NCI-H524 treated with DMSO at 0.1 percent for 48 hours (cell line): ENCODE measurements at regions not wholly inside any gene's neighbourhood (a gene's known extent, or its start where the extent isn't known, plus 50 kb on each side); places are given as distances from the start of the nearest gene placed in this dataset.

Experiments
- DNase-seq: peaks from one replicate; lab custom pipeline; 2025; lab: John Stamatoyannopoulos, UW

DNA sequence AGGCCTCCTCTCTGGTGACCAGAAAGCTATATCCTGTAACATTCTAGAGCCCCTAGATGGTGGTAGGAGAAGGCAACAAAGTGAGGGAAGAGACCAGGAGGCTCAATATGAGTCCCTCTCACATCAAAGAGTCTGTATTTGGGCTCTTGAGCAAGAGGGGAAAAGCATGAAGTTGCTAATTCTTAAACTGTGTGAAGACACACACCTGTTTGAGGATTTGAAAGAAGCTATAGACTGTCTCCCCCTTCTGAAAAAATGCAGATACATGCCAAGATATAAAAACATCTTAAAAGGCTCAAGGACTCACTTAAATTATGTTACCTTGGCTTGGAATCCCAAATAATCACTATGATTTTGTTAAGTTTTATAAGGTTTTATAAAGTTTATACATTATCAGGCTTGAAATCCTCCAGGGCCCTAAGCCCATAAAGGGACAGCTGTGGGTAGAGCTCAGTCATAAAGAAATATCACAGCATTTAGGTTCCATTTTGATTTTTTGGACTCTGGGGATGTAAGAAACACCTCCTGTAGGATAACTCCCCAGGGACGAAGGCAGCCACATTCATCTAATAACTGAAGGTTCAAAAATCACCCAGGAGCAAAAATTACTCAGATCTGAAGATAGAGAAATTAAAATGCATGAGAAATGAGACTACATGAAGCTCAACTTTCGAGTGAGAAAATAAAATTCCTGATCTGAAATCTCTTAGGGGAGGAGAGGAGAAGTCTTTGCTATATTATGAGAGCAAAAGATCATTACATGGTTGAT is 136.1 kb upstream of the LGALSL start:
- no peak for DNase-seq

DNA sequence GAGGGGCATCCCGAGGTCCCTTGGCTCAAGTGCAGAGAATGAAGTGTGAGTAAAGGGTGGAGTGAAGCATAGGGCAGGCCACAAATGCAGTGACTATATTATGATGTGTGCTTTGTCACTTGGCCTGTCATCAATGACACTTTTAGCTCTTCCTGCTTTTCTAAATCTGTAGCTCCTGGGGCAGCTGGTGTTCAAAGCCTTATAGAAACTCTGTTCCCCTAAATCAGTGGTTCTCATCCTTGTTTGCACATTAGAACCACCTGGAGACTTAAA is 135.6 kb upstream of the LGALSL start:
- no peak for DNase-seq

DNA sequence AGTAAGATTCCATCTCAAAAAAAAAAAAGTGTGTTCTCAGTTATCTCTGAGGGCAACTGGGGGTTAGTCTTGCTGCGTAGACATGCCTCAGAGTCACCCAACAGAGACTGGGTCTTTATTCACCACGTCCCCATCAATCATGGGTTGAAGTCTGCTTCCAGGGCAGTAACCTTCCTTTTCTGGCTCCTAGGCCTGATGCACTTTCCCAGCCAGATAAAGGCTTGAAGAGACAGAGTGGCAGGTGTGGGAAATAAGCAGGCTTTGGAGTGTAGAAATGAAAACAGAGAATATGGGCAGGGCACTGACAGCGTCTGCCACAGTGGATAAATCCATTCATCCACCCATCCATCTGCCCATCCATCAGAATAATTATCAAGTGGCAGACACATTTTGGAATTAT is 134.1 kb upstream of the LGALSL start:
- DNase-seq: peak; percentile 16

DNA sequence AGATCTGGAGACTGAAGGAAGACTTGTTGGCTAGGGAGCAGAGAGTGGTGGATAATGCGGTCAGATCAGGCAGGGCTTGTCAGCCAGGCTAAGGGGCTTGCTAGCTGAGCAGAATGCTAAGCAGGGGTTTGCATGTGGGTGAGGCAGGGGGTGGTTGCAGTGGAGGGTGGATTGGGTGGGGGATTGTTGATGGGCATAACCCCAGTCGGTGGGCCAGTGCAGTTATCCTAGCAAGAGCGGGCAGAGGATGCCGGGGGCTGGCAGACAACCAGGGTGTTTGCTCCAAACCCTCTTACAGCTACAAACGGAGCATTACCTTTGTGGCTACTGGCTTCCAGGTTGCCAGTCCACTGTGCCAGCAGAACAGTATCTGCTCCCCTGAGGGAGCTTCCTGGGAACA is 131.5 kb upstream of the LGALSL start:
- DNase-seq: no peak

DNA sequence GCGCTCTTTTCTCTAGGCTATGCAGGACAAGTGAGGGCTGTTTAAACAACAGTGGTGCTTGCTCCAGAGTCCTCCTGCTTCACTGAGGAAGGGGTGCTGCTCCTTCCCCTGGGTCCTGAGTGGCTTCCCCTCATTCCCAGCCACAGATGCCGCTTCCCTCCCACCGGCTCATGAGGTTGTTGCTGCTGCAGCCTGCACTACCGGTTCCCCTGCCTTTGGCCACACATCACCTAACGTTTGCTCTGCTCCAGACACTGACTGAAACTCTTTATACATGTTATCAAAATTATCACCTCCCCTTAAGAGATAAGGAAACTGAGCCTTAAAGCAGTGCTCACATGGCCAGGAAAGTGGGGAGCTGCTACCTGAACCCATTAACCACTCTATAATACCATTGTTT is 130.8 kb upstream of the LGALSL start:
- DNase-seq: no peak

DNA sequence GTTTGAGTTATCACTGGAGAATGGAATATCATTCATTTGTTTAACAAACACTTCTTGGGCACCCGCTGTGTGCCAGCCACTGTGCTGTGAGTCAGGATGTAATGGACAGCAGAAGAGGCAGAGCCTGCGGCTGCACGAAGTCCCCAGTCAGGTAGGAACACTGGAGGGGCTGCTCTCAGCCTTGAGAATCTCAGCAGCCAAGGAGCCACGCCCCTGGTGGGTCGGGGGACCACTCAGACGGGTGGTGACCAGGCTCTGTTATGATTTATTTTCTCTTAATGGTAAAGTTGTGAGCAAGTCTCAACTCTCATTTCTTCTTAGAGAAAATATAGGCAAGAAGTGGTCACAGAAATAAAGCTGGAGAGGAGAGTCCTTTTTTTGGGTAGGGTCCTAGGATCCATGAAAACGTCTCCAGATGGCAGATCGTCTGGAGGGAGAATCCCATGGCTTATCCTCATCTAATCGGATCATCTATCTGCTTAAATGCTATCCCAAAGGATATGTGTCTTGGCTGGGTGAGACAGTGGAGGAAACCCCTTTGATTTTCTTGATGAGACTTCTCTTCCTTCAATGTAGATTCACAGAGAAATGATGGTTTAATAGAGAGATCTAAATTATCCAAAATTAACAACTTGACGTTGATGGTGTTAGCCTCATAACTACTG is 129.1 kb upstream of the LGALSL start:
- DNase-seq: peak; percentile 8

DNA sequence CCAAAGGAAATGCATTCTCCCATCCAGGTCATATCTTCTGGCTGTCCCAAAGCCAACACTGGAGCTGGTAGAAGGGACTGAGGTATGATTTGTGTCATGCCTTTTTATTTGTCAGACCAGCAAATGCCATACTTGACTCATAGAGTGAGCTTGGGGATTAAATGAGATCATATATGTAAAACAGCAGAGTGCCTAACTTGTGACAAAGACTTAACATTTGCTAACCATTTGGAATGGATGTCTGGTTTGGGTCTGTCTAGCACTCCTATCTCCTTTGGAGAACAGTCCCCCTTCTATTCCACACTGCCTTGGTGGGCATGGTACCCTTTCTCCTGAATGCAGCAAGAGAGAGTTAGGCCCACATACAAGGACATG is 128.5 kb upstream of the LGALSL start:
- no peak for DNase-seq

DNA sequence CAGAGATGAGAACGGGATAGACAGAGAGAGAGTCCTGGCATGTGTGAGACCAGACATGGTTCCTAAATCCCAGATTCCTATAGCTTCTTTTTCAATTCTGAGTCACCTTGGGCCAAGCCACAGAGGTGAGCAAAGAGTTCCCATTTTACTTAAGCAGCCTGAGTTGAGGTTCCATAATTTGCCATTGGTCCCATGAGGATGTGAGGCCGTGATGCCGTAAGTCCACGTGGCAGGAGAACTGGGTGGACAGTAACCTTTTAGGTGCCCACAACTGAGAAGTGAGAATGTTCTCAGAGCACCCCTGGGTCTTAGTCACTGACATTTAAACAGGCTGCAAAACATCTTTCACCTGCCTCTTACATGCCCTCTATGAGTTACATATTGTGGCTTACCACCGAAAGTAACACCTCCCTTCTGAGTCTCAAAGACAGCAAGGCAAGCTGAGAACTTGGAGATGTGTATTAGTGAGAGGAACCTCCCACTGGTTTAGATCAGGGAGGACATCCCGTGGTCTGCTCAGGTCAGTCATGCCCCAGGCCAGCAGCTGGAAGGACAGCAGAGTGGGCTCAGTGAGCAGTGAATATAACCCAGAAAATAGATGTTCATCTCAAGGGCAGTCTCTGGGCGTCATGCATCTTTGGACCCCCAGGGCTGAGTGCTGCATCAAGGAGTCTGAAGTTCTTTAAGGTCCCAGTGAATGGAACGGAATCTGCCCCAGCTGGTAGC is 127.9 kb upstream of the LGALSL start:
- no peak for DNase-seq

DNA sequence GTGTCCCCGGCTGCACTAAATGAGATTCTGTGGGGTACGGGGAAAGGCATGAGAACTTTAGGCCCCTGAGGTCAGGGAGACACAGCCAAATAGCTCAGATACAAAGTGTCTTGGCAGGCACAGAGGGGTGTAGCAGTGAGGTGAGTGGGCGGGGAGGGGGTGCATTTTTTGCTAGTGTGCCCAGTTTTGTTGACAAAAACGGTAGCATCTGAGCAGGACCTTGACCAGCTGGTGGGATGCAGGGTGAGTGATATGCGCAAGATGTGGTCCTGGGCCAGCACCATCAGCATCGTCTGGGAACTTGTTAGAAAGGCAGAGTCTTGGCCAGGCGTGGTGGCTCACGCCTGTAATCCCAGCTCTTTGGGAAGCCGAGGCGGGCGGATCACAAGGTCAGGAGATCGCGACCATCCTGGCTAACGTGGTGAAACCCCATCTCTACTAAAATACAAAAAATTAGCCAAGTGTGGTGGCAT is 127.3 kb upstream of the LGALSL start:
- no peak for DNase-seq

DNA sequence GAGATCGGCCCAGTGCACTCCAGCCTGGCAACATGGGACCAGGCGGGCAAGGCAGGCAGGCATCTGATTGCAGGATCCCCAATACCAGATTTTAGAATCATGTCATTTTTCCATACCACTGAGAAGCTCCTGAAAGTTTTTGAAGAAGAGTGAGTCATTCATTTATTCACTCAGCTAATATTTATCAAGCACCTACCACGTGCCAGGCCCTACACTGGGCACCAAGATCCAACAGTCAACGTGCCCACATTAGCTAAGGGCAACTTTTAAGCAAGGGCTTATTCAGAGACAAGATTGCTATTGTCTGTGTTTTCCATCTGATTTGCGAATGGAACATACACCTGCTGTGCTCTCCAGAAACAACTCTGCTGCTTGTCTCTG is 126.8 kb upstream of the LGALSL start:
- DNase-seq: no peak

DNA sequence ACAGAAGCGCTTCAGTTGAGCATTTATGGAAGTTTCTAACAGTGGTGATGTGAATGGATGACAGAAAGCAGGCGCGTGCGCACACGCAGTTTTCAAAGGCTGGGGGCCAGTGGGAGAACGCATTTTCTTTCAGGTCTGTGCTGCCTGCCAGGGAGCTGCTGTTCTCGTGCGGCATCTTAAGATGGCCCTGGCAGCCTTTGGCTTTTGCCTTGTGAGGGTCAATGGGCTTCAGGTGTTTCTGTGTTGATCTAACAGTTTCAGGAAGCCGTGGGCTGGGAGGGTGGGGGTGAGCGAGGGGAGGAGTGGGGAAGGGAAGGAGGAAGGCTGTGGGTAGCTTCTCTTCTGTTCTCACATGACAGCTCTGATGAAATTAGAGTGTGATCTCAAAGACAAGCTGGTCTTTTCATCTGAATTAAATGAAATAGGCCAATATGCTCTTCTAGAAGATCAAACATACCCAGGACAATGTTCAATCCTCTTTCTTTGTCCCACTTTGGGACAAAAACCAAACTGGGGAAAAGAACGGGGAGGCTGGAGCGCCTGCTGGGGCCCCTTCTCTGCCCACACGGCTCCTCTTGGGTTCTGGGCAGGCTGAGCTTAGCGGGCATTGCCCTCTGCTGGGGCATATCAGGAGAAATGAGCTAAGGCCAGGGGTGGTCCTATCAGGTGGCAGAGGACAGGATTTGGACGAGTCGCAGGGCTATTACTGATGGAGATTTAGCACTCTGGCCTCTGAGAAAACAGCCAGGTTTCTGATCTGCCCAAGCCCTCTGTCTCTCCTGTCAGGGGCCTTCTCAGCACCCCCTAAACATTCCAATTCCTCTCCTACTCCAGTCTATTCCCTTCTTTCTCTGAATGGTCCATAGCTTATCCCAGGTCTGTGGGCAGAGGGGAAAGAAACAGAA is 126.2 kb upstream of the LGALSL start:
- DNase-seq: no peak

DNA sequence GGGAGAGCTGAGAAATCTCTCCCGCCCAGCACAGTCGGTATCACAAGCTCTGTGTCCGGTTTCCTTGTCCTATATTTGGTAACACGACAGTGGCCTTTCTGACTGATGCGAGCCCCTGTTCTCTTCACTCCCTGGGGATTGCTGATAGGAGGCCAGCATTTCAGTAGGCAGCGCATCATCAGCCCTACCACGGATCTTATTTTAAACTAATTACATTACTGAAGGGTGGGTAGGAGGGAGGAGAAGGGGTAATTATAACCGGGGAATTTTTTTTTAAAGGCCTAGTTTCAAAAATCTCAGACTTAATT is 125.6 kb upstream of the LGALSL start:
- no peak for DNase-seq

DNA sequence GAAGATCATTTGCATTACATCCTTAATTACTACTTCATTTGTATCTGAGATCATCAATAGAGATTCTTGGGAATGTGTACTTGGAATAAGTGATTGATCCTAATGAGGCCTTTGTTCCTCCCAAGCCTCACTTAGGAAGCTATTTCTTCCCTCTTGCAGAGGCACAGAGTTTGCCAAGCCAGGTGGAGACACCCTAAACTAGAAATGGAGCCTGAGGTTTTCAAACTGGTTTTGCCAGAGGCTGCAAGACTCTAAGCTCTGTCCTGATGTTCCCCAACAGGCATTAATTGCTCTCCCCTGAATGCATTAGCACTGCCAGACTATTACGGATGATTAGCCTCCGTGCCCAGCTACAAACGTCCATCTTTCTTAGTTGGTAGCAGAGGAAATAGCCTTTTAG is 125.2 kb upstream of the LGALSL start:
- no peak for DNase-seq

DNA sequence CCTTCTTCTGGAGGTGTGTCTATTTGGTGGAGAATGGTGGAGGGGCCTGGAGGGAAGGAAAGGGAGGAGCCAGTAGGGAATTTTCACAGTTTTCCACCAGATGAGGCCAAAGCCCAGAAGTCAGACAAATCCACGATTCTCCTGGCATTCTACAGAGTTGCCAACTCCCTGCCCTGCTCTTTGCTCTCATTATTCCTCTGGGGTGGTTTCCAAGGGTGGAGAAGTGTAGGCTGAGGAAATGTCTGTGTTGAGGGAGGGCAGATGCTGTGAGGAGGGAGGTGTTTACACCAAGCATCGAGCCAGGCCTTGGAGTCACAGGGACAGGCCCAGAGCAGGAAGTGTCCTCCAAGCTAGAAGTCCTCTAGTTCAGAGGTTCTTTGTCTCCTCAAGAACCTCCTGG is 124.1 kb upstream of the LGALSL start:
- DNase-seq: no peak

DNA sequence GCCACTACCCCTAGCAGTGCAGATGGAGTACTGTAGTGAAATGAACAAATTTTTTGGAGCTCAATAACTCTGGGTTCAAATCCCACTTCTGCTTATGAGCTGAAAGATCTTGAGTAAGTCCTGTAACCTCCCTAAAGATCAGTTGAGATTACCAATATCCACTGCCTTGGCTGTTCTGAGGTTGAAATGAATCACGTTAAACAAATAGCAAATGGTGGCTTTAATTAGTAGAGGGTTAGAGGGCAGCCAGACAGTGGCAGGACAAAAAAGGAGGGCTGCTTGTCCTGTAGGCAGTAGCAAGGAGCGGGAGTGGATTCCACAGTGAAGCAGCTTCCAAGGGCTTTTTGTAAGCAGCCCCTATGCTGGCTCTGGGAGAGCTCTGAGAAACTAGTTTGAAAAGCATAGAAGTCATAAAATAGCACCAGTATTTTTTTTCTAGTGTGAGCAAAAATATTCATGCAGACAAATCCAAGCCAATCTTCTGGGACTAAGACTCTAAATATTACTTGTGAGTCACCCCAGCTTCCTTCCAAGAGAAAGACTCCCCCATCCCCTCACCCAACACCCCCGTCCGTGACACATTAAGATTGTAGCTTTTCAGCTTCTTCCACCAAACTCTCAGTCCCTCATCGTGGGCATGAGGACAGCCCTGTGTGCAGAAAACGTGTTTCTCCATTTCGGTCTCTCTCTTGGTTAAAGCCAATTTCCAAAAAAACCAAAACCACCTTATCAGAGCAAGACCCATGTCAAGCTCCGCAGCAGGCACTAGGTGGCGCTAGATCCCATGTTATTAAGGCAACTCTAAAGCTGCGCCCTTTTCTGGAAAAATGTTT is 123.5 kb upstream of the LGALSL start:
- no peak for DNase-seq

DNA sequence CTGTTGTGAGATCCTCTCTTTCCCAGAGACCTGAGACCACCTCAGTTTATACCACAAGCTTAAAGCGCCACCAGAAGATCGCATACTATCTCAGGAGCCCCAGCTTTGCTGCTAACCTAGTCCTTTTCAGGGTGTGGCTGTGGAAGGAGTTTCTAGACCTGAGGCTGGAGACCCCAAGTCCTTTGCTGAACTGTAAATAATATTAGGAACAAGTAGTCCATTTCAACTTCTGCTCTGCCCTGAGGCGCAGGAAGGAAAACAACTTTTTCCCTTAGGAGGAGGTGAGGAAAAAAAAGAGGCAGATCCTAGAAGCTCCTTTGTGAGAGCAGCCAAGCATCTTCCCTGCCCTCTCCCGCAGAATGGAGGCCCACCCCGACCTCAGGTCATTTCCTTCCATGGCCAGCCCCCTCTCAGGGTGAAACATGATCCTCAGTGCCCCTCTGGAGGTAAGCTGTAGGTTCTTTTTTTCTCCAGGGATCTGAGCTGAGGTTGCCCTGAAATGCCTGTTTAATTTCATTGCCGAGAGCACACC is 122.8 kb upstream of the LGALSL start:
- DNase-seq: no peak

DNA sequence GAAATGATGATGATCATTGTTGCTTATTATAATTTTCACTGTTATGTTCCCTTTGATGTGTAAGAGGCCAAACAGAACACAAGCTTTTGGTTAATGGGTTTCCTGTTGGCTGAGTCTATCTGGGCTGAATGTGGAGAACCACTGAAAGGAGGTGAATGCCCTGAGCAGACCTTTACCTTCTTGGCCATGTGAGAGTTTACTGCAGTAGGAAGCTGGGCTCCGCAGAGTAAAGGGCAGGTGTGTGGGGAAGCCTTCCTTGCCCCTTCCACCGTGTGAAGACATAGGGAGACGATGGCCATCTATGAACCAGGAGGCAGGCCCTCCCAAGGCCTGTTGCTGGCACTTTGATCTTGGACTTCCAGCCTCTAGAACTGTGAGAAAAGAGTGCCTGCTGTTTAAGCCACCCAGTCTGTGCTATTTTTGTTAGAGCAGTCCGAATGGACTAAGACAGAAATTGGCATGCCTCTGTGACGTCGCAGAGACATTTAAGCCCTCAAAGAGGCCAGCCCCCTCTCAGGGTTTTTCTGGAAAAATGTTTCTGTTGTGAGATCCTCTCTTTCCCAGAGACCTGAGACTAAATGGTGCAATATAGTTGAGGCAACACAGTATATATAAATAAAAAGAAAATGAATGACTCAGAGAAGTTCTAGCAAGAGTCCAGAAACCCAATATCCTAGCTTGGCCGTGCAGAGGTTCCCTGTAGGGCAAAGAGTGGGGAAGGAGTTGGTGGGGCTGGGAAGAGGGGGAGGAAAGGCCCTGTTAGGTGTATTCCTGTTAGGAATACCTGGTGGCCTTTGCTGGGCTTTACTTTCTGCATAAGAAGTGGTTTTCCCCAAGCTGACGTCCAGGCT is 121.9 kb upstream of the LGALSL start:
- DNase-seq: no peak

DNA sequence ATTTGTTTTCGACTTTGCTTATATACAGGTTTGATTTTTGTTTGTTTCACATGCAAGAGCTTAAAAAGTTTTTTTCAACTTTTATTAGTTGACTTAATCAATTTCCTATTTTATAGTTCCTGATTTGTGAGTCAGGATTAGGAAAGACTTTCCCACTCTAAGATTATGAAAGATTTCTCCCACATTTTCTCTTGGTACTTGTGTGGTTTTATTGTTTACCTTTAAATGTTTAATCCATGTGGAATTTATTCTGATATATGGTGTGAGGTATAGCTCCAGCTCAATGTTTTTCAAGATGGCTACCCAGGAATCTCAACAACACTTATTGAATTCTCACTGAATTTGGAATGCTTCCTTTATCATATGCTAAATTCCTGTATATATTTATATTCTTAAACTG is 117.8 kb upstream of the LGALSL start:
- no peak for DNase-seq

DNA sequence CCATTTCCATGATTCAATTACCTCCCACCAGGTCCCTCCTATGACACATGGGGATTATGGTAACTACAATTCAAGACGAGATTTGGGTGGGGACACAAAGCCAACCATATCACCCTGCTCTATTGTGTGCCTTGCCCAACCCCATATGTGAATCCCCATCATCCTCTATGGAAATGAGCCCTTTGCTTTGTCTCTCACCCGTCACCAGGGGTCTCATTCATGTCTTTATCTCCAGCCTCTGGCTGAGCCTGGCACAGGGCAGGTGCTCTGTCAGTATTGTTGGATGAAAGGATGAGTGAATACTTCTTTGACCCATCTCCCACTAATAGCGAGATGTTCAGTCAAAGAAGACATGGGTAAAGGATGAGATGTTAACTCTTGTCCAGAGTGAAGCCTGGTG is 116.6 kb upstream of the LGALSL start:
- no peak for DNase-seq

DNA sequence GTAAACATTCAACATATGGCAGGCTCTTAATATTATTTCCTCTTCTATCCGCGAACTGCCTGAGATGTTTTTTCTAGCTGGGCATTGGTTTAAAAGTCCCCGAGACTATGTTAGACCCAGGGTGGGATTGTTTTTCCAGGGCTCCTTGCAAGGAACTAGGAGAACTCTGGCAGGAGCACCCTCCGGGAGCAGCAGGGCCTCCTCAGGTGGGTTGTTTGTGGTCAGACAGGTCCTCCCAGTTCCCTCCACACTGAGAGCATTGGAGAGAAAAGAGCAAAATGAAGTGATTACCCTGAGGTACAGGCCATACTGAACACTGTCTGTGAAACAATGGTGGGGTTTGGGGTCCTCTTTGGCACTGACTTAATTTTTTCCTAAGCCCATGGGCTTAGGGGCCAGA is 115.9 kb upstream of the LGALSL start:
- no peak for DNase-seq
